Keratinocyte (primary cell): ENCODE measurements at regions not wholly inside any gene's neighbourhood (a gene's known extent, or its start where the extent isn't known, plus 50 kb on each side); places are given as distances from the start of the nearest gene placed in this dataset.
"Not testable (repeated sequence)": the region's sequence is repeated elsewhere in the genome, so short reads cannot be mapped to it uniquely, and the experiment has no call there.

Experiments used
- DNase-seq: peaks from one replicate; pipeline ENCODE4 v3.0.0-alpha.2; 2011; ENCODE audit warnings: low read depth, missing footprints, low spot score
- FAIRE-seq: peaks from 2 replicates; lab custom pipeline; 2011; peaks lifted over from hg19 to GRCh38; lab: Jason Lieb, UNC
- H2AFZ ChIP-seq: 2 replicates; pipeline ENCODE4 v1.6.0; 2012; ENCODE audit warnings: low read length, control low read depth, inconsistent platforms; ENCODE audit not compliant: control insufficient read depth
- H3K27ac ChIP-seq: 2 replicates; pipeline ENCODE4 v1.5.1; 2011; ENCODE audit warnings: low read length; ENCODE audit not compliant: control insufficient read depth, insufficient read depth
- H3K27me3 ChIP-seq: 3 replicates; pipeline ENCODE4 v1.6.0; 2011; ENCODE audit warnings: low read length; ENCODE audit not compliant: control insufficient read depth, insufficient read depth; ENCODE audit errors: extremely low read depth
- H3K36me3 ChIP-seq, 2 experiments: 2 replicates in 1 of 2; 3 replicates in 1 of 2; pipeline ENCODE4 v1.5.1; 2011; ENCODE audit warnings: low read length in 2 of 2, mild to moderate bottlenecking in 1 of 2; ENCODE audit not compliant: control insufficient read depth in 2 of 2, insufficient read depth in 2 of 2; ENCODE audit errors: extremely low read depth in 1 of 2
- H3K4me1 ChIP-seq: 3 replicates; pipeline ENCODE4 v1.5.1; 2011; ENCODE audit warnings: low read length; ENCODE audit not compliant: control insufficient read depth, insufficient read depth; ENCODE audit errors: extremely low read depth
- H3K4me2 ChIP-seq: 3 replicates; pipeline ENCODE4 v1.6.0; 2011; ENCODE audit warnings: low read depth, low read length; ENCODE audit not compliant: control insufficient read depth, insufficient read depth; ENCODE audit errors: extremely low read depth
- H3K4me3 ChIP-seq, 3 experiments: fragments of 200-600 bp in 1 of 3; sonication (generic) in 1 of 3; 2 replicates in 2 of 3; 3 replicates in 1 of 3; pipeline ENCODE4 v1.5.1; 2011 to 2016; ENCODE audit warnings: low read length in 3 of 3, mild to moderate bottlenecking in 3 of 3, control low read depth in 2 of 3, inconsistent platforms in 1 of 3, low read depth in 1 of 3, mixed read lengths in 1 of 3, mixed run types in 1 of 3, moderate library complexity in 1 of 3; ENCODE audit not compliant: control insufficient read depth in 2 of 3, insufficient read depth in 2 of 3; ENCODE audit errors: extremely low read depth in 1 of 3
- H3K79me2 ChIP-seq: 2 replicates; pipeline ENCODE4 v1.6.0; 2012; ENCODE audit warnings: low read length; ENCODE audit not compliant: control insufficient read depth, insufficient read depth
- H3K9ac ChIP-seq: 3 replicates; pipeline ENCODE4 v1.6.0; 2011; ENCODE audit warnings: low read length; ENCODE audit not compliant: control insufficient read depth, insufficient read depth; ENCODE audit errors: extremely low read depth
- H3K9me1 ChIP-seq: 3 replicates; pipeline ENCODE4 v1.6.0; 2011; ENCODE audit warnings: low read length; ENCODE audit not compliant: control insufficient read depth, insufficient read depth; ENCODE audit errors: extremely low read depth
- H3K9me3 ChIP-seq: 2 replicates; pipeline ENCODE4 v1.5.1; 2012; ENCODE audit warnings: low read depth, low read length; ENCODE audit not compliant: control insufficient read depth
- H4K20me1 ChIP-seq: 3 replicates; pipeline ENCODE4 v1.6.0; 2011; ENCODE audit warnings: low read length; ENCODE audit not compliant: control insufficient read depth, insufficient read depth; ENCODE audit errors: extremely low read depth
- EZH2 ChIP-seq: IDR thresholded peaks from one replicate; pipeline ENCODE4 v1.6.1; 2012; ENCODE audit warnings: inconsistent platforms, mild to moderate bottlenecking, low read length, moderate library complexity
- dilution Hi-C: fragments of 300-500 bp; cut with MboI; formaldehyde crosslinking; loops from one replicate; pipeline ENCODE4 v1.7.0; 2020; ENCODE audit warnings: low sequenced_read_pairs; ENCODE audit not compliant: extremely low pct_ligation_motif_present
- TF ChIP-seq, protein P1 (sequence below), 3 experiments: IDR thresholded peaks in 1 of 3; conservative IDR thresholded peaks in 1 of 3; optimal IDR thresholded peaks in 1 of 3; 2 replicates in 2 of 3; 3 replicates in 1 of 3; pipeline versions ENCODE3 to v1.5.1; 2011; ENCODE audit warnings: low read length in 3 of 3, mild to moderate bottlenecking in 3 of 3, moderate library complexity in 2 of 3, control low read depth in 1 of 3, inconsistent platforms in 1 of 3; ENCODE audit not compliant: insufficient read depth in 2 of 3; ENCODE audit errors: extremely low read depth in 1 of 3

DNA sequence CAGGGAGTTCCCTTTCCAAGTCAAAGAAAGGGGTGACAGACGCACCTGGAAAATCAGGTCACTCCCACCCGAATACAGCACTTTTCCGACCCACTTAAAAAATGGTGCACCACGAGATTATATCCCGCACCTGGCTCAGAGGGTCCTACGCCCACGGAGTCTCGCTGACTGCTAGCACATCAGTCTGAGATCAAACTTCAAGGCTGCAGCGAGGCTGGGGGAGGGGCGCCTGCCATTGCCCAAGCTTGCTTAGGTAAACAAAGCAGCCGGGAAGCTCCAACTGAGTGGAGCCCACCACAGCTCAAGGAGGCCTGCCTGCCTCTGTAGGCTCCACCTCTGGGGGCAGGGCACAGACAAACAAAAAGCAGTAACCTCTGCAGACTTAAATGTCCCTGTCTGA is 277.8 kb upstream of the ARHGAP42 start:
- H3K9ac ChIP-seq, DNase-seq, H3K79me2 ChIP-seq, H3K9me3 ChIP-seq, dilution Hi-C loops, H2AFZ ChIP-seq, H3K27ac ChIP-seq, H3K4me1 ChIP-seq, H3K27me3 ChIP-seq, H3K9me1 ChIP-seq, H3K4me3 ChIP-seq, H4K20me1 ChIP-seq, H3K36me3 ChIP-seq, FAIRE-seq, H3K4me2 ChIP-seq: not testable (repeated sequence)

DNA sequence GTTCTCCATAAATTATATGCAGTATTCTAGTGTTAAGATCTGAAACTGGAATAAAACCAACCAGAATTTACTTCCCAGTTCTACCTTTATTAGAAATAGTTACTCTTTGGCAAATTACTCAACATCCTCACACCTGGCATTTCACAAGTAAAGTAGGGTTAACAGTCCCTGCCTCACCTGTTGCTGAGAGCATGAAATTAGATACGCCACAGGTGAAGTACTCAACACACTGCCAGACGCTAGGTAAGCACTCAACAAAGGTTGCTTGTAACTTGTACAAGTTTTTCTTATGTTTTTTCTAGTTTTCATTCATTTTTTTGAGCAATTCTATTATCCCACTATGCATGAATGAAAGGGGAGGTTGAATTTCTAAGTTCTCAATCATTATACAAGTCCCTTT is 267.6 kb upstream of the ARHGAP42 start:
- FAIRE-seq, result no peak
- H3K36me3 ChIP-seq, result no peaks in the 10 kb centered on the region
- no peak overlapping the region for H3K9ac ChIP-seq
- no peaks in the 10 kb centered on the region for H3K79me2 ChIP-seq
- no peaks in the 10 kb centered on the region for H3K9me3 ChIP-seq
- no peaks in the 10 kb centered on the region for H3K4me1 ChIP-seq
- no peaks in the 10 kb centered on the region for H4K20me1 ChIP-seq
- dilution Hi-C loops, result no loop called here
- no peaks in the 10 kb centered on the region for H3K27me3 ChIP-seq
- DNase-seq, result no peak
- TF ChIP-seq, protein P1, sequence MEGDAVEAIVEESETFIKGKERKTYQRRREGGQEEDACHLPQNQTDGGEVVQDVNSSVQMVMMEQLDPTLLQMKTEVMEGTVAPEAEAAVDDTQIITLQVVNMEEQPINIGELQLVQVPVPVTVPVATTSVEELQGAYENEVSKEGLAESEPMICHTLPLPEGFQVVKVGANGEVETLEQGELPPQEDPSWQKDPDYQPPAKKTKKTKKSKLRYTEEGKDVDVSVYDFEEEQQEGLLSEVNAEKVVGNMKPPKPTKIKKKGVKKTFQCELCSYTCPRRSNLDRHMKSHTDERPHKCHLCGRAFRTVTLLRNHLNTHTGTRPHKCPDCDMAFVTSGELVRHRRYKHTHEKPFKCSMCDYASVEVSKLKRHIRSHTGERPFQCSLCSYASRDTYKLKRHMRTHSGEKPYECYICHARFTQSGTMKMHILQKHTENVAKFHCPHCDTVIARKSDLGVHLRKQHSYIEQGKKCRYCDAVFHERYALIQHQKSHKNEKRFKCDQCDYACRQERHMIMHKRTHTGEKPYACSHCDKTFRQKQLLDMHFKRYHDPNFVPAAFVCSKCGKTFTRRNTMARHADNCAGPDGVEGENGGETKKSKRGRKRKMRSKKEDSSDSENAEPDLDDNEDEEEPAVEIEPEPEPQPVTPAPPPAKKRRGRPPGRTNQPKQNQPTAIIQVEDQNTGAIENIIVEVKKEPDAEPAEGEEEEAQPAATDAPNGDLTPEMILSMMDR (optimal IDR thresholded peaks at IDR 0.05 in 1 of 3, IDR thresholded peaks at IDR 0.05 in 1 of 3, conservative IDR thresholded peaks at IDR 0.05 in 1 of 3; ENCODE audit: extremely low read depth in 1 of 3, insufficient read depth in 2 of 3, low read length in 3 of 3), result no peak
- no peak for TF ChIP-seq EZH2
- no peak overlapping the region for H2AFZ ChIP-seq
- H3K27ac ChIP-seq, result no peak overlapping the region
- H3K4me3 ChIP-seq, result no peak overlapping the region
- no peak overlapping the region for H3K4me2 ChIP-seq
- no peaks in the 10 kb centered on the region for H3K9me1 ChIP-seq

DNA sequence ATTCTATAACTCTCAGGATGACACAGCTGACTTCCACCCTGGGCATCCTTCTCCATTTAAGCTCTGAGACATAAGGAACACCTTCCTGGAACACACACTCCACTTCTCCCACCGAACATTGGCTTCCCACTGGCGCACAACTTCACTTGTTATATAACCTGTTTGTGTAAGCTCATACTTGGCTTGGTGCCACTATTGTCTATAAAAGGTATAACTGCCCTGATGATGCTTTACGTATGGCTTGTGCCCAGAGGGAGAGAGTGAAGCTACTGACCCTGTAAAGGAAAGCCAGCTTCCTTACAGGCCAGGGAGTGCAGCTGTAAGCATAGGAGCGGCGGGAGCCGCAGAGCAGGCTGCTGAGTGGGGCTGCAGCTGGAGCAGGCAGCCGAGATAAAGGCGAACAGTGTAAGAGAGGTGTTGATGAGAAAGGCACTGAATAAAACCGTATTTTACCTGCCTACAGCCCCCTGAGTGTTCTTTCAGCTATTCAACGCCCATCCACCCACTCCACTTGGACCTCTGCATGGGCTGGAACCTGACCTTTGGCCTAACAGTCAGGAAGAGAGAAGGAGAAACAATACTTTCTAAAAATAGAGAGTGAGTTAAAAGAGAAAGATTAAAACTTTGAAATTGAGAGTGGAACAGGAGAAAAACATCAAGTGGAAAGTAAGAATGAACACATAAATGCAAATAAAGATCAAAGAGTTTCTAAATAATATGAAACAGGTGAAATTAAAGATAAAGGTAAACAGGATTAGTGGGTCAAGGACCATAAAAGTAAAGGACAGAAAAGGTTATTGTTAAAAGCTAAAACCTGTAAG is 252.1 kb upstream of the ARHGAP42 start:
- Histone ChIP-seq H3K27ac (no peak overlapping the region), H4K20me1 (no peaks in the 10 kb centered on the region), H3K4me2 (no peak overlapping the region), H2AFZ (no peak overlapping the region), H3K9ac (no peak overlapping the region), H3K79me2 (no peaks in the 10 kb centered on the region), H3K36me3 (no peaks in the 10 kb centered on the region), H3K4me3 (no peak overlapping the region), H3K27me3 (no peaks in the 10 kb centered on the region), H3K9me3 (no peaks in the 10 kb centered on the region), H3K9me1 (no peaks in the 10 kb centered on the region), H3K4me1 (no peaks in the 10 kb centered on the region)
- no peak for DNase-seq
- dilution Hi-C loops, result no loop called here
- TF ChIP-seq, protein P1 (optimal IDR thresholded peaks at IDR 0.05 in 1 of 3, IDR thresholded peaks at IDR 0.05 in 1 of 3, conservative IDR thresholded peaks at IDR 0.05 in 1 of 3; ENCODE audit: extremely low read depth in 1 of 3, insufficient read depth in 2 of 3, low read length in 3 of 3), result no peak
- no peak for TF ChIP-seq EZH2
- FAIRE-seq, result no peak
